Kidney epithelial cell (primary cell): ENCODE measurements at regions not wholly inside any gene's neighbourhood (a gene's known extent, or its start where the extent isn't known, plus 50 kb on each side); places are given as distances from the start of the nearest gene placed in this dataset.

ENCODE experiments used
- DNase-seq: peaks from one replicate; pipeline ENCODE4 v3.0.0-alpha.2; 2010; ENCODE audit warnings: low read depth
- H3K27me3 ChIP-seq: 2 replicates; pipeline ENCODE4 v1.6.0; 2011; ENCODE audit warnings: low read length; ENCODE audit not compliant: control insufficient read depth, insufficient read depth
- H3K36me3 ChIP-seq: 2 replicates; pipeline ENCODE4 v1.5.1; 2011; ENCODE audit warnings: low read length; ENCODE audit not compliant: control insufficient read depth, insufficient read depth
- H3K4me3 ChIP-seq: 2 replicates; pipeline ENCODE4 v1.5.1; 2011; ENCODE audit warnings: low read depth, mild to moderate bottlenecking, control low read depth, low read length
- TF ChIP-seq, protein P1 (sequence below): IDR thresholded peaks from 2 replicates; pipeline ENCODE4 v1.5.1; 2011; ENCODE audit warnings: mild to moderate bottlenecking, moderate library complexity, low read length, control low read depth, inconsistent platforms; ENCODE audit not compliant: insufficient read depth, poor library complexity, severe bottlenecking

DNA sequence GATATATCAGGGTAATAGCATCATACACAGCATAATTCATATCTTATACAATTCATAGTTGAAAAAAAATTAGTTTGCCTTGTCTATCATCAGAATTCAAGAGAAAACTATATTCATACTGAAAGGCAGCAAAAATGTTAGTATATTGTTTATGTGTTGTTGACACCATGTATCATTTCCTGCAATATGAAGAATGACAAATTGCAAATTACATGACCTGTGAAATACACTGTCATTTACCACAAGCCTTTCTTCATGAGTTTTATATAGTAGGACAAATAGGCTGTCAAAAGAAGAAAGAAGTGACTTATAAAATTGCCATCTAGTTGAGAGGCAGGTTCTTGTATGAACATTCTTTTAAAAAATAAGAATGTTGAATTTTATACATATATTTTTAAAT lies 1136.3 kb upstream of the CDH9 start:
- Histone ChIP-seq H3K27me3 (no peaks in the 10 kb centered on the region), H3K36me3 (no peaks in the 10 kb centered on the region), H3K4me3 (no peak overlapping the region)
- DNase-seq, result no peak
- TF ChIP-seq, protein P1, sequence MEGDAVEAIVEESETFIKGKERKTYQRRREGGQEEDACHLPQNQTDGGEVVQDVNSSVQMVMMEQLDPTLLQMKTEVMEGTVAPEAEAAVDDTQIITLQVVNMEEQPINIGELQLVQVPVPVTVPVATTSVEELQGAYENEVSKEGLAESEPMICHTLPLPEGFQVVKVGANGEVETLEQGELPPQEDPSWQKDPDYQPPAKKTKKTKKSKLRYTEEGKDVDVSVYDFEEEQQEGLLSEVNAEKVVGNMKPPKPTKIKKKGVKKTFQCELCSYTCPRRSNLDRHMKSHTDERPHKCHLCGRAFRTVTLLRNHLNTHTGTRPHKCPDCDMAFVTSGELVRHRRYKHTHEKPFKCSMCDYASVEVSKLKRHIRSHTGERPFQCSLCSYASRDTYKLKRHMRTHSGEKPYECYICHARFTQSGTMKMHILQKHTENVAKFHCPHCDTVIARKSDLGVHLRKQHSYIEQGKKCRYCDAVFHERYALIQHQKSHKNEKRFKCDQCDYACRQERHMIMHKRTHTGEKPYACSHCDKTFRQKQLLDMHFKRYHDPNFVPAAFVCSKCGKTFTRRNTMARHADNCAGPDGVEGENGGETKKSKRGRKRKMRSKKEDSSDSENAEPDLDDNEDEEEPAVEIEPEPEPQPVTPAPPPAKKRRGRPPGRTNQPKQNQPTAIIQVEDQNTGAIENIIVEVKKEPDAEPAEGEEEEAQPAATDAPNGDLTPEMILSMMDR, result no peak

GRCh38 chr5:28165096-28165495 lies 1126.7 kb upstream of the CDH9 start:
- TF ChIP-seq, protein P1, result no peak
- peak; percentile 25 for DNase-seq
- Histone ChIP-seq H3K27me3 (no peaks in the 10 kb centered on the region), H3K36me3 (no peaks in the 10 kb centered on the region), H3K4me3 (no peak overlapping the region)

DNA sequence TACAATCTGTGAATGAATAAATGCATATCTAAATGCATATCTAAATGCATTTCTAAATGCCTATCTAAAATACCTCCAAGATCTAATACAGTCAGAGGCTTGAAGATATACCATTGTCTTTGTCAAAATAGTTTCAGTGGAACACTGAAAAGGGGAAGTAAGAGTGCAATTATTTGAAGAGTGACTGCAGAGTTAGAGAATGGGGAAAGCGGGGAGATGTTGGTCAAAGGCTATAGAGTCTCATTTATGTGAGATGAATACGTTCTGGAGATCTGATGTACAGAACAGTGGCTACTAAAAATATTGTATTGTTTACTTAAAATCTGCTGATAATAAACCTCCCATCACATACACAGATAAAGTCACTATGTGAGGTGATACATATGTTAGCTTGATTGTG lies 1126.2 kb upstream of the CDH9 start:
- H3K4me3 ChIP-seq, result no peak overlapping the region
- TF ChIP-seq, protein P1, result no peak
- no peaks in the 10 kb centered on the region for H3K36me3 ChIP-seq
- no peaks in the 10 kb centered on the region for H3K27me3 ChIP-seq
- no peak for DNase-seq

GRCh38 chr5:28156981-28157380 lies 1118.6 kb upstream of the CDH9 start:
- Histone ChIP-seq H3K27me3 (no peaks in the 10 kb centered on the region), H3K36me3 (no peaks in the 10 kb centered on the region), H3K4me3 (no peak overlapping the region)
- TF ChIP-seq, protein P1, result no peak
- DNase-seq, result no peak

- no peak for DNase-seq
- no peak overlapping the region for H3K4me3 ChIP-seq
- H3K27me3 ChIP-seq, result no peaks in the 10 kb centered on the region
- H3K36me3 ChIP-seq, result no peaks in the 10 kb centered on the region
- TF ChIP-seq, protein P1, result no peak
These were observed 1105.1 kb upstream of the CDH9 start for GRCh38 chr5:28143519-28143918.

GRCh38 chr5:28132151-28132550 lies 1093.8 kb upstream of the CDH9 start:
- DNase-seq, result no peak
- H3K27me3 ChIP-seq, result no peaks in the 10 kb centered on the region
- TF ChIP-seq, protein P1, result no peak
- H3K4me3 ChIP-seq, result no peak overlapping the region
- no peaks in the 10 kb centered on the region for H3K36me3 ChIP-seq
